HFF-Myc (cell line): ENCODE measurements at regions not wholly inside any gene's neighbourhood (a gene's known extent, or its start where the extent isn't known, plus 50 kb on each side); places are given as distances from the start of the nearest gene placed in this dataset.
"Not testable (repeated sequence)": the region's sequence is repeated elsewhere in the genome, so short reads cannot be mapped to it uniquely, and the experiment has no call there.

ENCODE experiments used
- DNase-seq: peaks from one replicate; pipeline ENCODE4 v3.0.0-alpha.2; 2011; ENCODE audit warnings: low read depth; ENCODE audit errors: extremely low read depth
- H3K4me3 ChIP-seq: replicated peaks from 2 replicates; pipeline ENCODE4 v1.5.1; 2011; ENCODE audit warnings: low read depth, mild to moderate bottlenecking, control low read depth, low read length
- TF ChIP-seq, protein P1 (sequence below): IDR thresholded peaks from 2 replicates; pipeline ENCODE4 v1.5.1; 2012; ENCODE audit warnings: mild to moderate bottlenecking, low read depth, low read length, control low read depth; ENCODE audit errors: missing control alignments

DNA sequence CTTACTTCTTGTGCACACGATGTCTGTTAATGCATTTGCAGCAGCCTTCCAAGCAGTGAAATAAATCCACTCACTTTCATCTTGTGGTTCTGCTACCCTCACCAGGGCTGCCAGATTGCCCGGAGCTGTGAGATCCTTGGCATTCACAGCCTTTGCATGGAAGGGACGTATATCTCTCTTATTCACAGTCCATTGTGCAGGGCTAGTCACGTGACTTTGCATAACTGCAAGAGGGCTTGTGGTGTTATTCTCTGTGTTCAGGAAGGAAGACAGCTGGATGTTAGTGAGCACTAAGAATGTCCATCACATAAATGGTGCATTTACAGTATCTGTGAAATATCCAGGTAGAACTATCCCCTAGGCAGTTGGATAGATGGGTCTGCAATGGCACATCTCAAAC is 96.5 kb upstream of the BEND4 start:
- TF ChIP-seq, protein P1, sequence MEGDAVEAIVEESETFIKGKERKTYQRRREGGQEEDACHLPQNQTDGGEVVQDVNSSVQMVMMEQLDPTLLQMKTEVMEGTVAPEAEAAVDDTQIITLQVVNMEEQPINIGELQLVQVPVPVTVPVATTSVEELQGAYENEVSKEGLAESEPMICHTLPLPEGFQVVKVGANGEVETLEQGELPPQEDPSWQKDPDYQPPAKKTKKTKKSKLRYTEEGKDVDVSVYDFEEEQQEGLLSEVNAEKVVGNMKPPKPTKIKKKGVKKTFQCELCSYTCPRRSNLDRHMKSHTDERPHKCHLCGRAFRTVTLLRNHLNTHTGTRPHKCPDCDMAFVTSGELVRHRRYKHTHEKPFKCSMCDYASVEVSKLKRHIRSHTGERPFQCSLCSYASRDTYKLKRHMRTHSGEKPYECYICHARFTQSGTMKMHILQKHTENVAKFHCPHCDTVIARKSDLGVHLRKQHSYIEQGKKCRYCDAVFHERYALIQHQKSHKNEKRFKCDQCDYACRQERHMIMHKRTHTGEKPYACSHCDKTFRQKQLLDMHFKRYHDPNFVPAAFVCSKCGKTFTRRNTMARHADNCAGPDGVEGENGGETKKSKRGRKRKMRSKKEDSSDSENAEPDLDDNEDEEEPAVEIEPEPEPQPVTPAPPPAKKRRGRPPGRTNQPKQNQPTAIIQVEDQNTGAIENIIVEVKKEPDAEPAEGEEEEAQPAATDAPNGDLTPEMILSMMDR: no peak
- no peak for DNase-seq
- H3K4me3 ChIP-seq: no peak overlapping the region

GRCh38 chr4:42252315-42252714 is 99.9 kb upstream of the BEND4 start:
- TF ChIP-seq, protein P1: no peak
- H3K4me3 ChIP-seq: no peak overlapping the region
- no peak for DNase-seq

DNA sequence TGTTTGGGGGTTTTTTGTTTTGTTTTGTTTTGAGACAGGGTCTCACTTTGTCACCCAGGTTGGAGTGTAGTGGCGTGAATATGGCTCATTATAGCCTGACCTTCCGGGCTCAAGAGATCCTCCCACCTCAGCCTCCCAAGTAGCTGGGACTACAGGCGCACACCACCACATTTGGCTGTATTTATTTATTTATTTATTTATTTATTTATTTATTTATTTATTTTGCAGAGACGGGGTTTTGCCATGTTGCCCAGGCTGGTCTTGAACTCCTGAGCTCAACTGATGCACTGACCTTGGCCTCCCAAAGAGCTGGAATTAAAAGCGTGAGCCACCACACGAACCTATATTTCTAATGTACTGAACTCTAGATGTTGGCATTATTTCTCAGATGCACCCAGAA is 105.2 kb upstream of the BEND4 start:
- DNase-seq: not testable (repeated sequence)

GRCh38 chr4:42262701-42263490 is 110.4 kb upstream of the BEND4 start:
- TF ChIP-seq, protein P1: no peak
- no peak for DNase-seq
- H3K4me3 ChIP-seq: no peak overlapping the region

More for the DNA sequence above, 105.2 kb upstream of the BEND4 start:
- not testable (repeated sequence) for H3K4me3 ChIP-seq

- no peak overlapping the region for H3K4me3 ChIP-seq
- DNase-seq: no peak
- TF ChIP-seq, protein P1: no peak
Observed at GRCh38 chr4:42265782-42266602, 113.5 kb upstream of the BEND4 start.

DNA sequence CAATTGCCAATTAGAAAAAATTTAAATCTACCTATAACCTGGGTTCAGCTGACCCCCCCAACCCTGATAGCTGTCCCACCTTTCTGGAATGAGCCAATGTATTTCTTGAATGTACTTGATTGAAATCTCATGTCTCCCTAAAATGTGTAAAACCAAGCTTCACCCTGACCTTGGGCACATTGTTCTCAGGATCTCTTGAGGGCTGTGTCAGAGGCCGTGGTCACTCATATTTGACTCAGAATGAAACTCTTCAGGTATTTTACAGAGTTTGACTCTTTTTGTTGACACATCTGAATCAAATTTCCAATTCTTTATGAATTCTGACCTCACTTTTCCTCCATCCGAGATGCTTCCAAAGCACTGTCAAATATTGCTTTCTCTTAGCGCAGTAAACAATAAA is 115.3 kb upstream of the BEND4 start:
- H3K4me3 ChIP-seq: no peak overlapping the region
- TF ChIP-seq, protein P1: no peak
- DNase-seq: no peak

DNA sequence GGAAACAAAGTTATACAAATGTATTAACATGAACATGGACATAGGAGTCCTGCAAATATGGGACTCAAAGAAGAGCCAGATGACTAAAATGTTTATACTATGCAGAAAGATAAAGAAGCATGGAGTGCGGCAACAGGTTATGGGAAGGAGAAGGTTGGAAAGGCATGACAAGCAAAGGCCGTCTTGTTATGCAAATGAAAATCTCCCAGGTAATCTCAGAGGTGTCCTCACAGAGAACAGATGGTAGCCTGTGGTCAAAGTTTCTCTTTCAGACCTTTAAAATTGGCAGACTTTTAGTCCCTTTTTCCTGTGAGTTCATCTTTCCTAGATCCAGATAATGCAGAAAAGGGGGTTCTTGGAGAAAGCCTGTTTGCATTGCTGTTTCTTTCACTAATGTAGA is 116.4 kb upstream of the BEND4 start:
- TF ChIP-seq, protein P1: no peak
- no peak for DNase-seq
- H3K4me3 ChIP-seq: no peak overlapping the region
